ENCODE measurements at regions not wholly inside any gene's neighbourhood (a gene's known extent, or its start where the extent isn't known, plus 50 kb on each side); places are given as distances from the start of the nearest gene placed in this dataset.

DNA sequence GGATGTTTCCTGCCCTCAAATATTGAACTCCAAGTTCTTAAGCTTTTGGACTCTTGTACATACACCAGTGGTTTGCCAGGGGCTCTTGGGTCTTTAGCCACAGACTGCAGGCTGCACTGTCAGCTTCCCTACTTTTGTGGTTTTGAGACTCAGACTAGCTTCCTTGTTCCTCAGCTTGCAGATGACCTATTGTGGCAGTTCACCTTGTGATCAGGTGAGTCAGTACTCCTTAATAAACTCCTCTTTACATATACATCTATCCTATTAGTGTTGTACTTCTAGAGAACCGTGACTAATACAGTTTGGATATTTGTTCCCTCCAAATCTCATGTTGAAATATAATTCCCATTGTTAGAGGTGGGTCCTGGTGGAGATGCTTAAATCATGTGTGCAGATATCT lies 681.9 kb upstream of the ARRDC3 start:
- DNase-seq (ENCODE audit: low spot score): no peak
- ATAC-seq: no peak
- ChIA-PET CTCF (no interaction called here), POLR2A (no interaction called here)
- Mint-ChIP-seq H3K4me3 (no peak overlapping the region), H3K36me3 (peaks cover 34% of the 10 kb centered on the region), H3K9me3 (peaks cover 70% of the 10 kb centered on the region), H3K27me3 (ENCODE audit: low read depth) (peaks cover 3% of the 10 kb centered on the region; the same call in 1 of the 2 replicates), H3K4me1 (peaks cover 4% of the 10 kb centered on the region), H3K27ac (no peak overlapping the region)
- TF ChIP-seq CBFB (CRISPR knock-in tag; IDR thresholded peaks at IDR 0.05; ENCODE audit: low read depth): no peak
- no peak for TF ChIP-seq TEAD4 (CRISPR knock-in tag; IDR thresholded peaks at IDR 0.05)
- no peak for TF ChIP-seq NFATC4 (CRISPR knock-in tag; IDR thresholded peaks at IDR 0.05)
- TF ChIP-seq, protein P1, sequence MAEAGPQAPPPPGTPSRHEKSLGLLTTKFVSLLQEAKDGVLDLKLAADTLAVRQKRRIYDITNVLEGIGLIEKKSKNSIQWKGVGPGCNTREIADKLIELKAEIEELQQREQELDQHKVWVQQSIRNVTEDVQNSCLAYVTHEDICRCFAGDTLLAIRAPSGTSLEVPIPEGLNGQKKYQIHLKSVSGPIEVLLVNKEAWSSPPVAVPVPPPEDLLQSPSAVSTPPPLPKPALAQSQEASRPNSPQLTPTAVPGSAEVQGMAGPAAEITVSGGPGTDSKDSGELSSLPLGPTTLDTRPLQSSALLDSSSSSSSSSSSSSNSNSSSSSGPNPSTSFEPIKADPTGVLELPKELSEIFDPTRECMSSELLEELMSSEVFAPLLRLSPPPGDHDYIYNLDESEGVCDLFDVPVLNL (CRISPR knock-in tag; IDR thresholded peaks at IDR 0.05; ENCODE audit: borderline replicate concordance, low read depth): no peak
- no peak for TF ChIP-seq NR3C1 (CRISPR knock-in tag; conservative IDR thresholded peaks at IDR 0.05; ENCODE audit: low read depth)
- TF ChIP-seq ZNF423 (CRISPR knock-in tag; IDR thresholded peaks at IDR 0.05): no peak
- TF ChIP-seq NR1H2 (CRISPR knock-in tag; IDR thresholded peaks at IDR 0.05): no peak
- TF ChIP-seq ZNF317 (CRISPR knock-in tag; IDR thresholded peaks at IDR 0.05; ENCODE audit: borderline replicate concordance, low read depth): no peak
- no peak for TF ChIP-seq ZNF138 (CRISPR knock-in tag; conservative IDR thresholded peaks at IDR 0.05)

DNA sequence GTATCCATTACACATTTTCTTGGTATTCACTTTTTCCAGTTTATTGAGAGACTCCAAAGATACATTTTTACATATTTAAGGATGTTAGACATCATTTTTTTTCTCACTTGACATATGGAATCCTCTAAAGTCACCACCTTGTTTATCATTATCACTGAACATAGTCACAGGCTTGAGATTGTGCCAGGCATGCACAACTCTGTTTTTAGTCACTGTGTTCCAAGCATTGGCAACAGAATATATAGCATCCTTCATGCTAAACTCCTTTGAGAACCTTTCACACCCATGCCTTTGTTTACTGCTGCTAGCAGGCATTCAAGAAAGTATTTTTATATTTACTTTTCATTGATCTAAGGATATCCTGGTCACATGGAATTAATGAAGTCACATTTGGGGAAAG lies 668.6 kb upstream of the ARRDC3 start:
- TF ChIP-seq PRRX2 (CRISPR knock-in tag; IDR thresholded peaks at IDR 0.05): no peak
- TF ChIP-seq IRF2 (CRISPR knock-in tag; IDR thresholded peaks at IDR 0.05; ENCODE audit: borderline replicate concordance, low read depth): no peak
- no peak for TF ChIP-seq ZNF416 (CRISPR knock-in tag; IDR thresholded peaks at IDR 0.05)
- no peak for TF ChIP-seq MYBL2 (CRISPR knock-in tag; IDR thresholded peaks at IDR 0.05)
- TF ChIP-seq CBFB (CRISPR knock-in tag; IDR thresholded peaks at IDR 0.05; ENCODE audit: low read depth): no peak
- no peak for TF ChIP-seq ZNF232 (CRISPR knock-in tag; IDR thresholded peaks at IDR 0.05)
- TF ChIP-seq, protein P2, sequence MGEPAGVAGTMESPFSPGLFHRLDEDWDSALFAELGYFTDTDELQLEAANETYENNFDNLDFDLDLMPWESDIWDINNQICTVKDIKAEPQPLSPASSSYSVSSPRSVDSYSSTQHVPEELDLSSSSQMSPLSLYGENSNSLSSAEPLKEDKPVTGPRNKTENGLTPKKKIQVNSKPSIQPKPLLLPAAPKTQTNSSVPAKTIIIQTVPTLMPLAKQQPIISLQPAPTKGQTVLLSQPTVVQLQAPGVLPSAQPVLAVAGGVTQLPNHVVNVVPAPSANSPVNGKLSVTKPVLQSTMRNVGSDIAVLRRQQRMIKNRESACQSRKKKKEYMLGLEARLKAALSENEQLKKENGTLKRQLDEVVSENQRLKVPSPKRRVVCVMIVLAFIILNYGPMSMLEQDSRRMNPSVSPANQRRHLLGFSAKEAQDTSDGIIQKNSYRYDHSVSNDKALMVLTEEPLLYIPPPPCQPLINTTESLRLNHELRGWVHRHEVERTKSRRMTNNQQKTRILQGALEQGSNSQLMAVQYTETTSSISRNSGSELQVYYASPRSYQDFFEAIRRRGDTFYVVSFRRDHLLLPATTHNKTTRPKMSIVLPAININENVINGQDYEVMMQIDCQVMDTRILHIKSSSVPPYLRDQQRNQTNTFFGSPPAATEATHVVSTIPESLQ (CRISPR knock-in tag; IDR thresholded peaks at IDR 0.05): no peak
- TF ChIP-seq GABPB1 (CRISPR knock-in tag; IDR thresholded peaks at IDR 0.05): no peak
- TF ChIP-seq, protein P3, sequence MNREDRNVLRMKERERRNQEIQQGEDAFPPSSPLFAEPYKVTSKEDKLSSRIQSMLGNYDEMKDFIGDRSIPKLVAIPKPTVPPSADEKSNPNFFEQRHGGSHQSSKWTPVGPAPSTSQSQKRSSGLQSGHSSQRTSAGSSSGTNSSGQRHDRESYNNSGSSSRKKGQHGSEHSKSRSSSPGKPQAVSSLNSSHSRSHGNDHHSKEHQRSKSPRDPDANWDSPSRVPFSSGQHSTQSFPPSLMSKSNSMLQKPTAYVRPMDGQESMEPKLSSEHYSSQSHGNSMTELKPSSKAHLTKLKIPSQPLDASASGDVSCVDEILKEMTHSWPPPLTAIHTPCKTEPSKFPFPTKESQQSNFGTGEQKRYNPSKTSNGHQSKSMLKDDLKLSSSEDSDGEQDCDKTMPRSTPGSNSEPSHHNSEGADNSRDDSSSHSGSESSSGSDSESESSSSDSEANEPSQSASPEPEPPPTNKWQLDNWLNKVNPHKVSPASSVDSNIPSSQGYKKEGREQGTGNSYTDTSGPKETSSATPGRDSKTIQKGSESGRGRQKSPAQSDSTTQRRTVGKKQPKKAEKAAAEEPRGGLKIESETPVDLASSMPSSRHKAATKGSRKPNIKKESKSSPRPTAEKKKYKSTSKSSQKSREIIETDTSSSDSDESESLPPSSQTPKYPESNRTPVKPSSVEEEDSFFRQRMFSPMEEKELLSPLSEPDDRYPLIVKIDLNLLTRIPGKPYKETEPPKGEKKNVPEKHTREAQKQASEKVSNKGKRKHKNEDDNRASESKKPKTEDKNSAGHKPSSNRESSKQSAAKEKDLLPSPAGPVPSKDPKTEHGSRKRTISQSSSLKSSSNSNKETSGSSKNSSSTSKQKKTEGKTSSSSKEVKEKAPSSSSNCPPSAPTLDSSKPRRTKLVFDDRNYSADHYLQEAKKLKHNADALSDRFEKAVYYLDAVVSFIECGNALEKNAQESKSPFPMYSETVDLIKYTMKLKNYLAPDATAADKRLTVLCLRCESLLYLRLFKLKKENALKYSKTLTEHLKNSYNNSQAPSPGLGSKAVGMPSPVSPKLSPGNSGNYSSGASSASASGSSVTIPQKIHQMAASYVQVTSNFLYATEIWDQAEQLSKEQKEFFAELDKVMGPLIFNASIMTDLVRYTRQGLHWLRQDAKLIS (CRISPR knock-in tag; IDR thresholded peaks at IDR 0.05; ENCODE audit: borderline replicate concordance): no peak
- no peak for TF ChIP-seq ELF4 (CRISPR knock-in tag; IDR thresholded peaks at IDR 0.05; ENCODE audit: low read depth)
- no peak for TF ChIP-seq ZNF121 (CRISPR knock-in tag; IDR thresholded peaks at IDR 0.05)
- no peak for TF ChIP-seq HMGA2 (CRISPR knock-in tag; IDR thresholded peaks at IDR 0.05)
- TF ChIP-seq, protein P4, sequence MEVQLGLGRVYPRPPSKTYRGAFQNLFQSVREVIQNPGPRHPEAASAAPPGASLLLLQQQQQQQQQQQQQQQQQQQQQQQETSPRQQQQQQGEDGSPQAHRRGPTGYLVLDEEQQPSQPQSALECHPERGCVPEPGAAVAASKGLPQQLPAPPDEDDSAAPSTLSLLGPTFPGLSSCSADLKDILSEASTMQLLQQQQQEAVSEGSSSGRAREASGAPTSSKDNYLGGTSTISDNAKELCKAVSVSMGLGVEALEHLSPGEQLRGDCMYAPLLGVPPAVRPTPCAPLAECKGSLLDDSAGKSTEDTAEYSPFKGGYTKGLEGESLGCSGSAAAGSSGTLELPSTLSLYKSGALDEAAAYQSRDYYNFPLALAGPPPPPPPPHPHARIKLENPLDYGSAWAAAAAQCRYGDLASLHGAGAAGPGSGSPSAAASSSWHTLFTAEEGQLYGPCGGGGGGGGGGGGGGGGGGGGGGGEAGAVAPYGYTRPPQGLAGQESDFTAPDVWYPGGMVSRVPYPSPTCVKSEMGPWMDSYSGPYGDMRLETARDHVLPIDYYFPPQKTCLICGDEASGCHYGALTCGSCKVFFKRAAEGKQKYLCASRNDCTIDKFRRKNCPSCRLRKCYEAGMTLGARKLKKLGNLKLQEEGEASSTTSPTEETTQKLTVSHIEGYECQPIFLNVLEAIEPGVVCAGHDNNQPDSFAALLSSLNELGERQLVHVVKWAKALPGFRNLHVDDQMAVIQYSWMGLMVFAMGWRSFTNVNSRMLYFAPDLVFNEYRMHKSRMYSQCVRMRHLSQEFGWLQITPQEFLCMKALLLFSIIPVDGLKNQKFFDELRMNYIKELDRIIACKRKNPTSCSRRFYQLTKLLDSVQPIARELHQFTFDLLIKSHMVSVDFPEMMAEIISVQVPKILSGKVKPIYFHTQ (CRISPR knock-in tag; IDR thresholded peaks at IDR 0.05): no peak
- Mint-ChIP-seq H3K4me1 (no peaks in the 10 kb centered on the region), H3K9me3 (peaks cover 6% of the 10 kb centered on the region; the same call in 1 of the 2 replicates), H3K27me3 (ENCODE audit: low read depth) (no peaks in the 10 kb centered on the region), H3K36me3 (no peaks in the 10 kb centered on the region), H3K27ac (no peak overlapping the region), H3K4me3 (no peak overlapping the region)
- ChIA-PET CTCF (interaction anchor here (1.0 kb wide), 1 partner anchor 171 kb away, joined by 3 read pairs; no protein-coding TSS in a partner anchor), POLR2A (no interaction called here)
- DNase-seq (ENCODE audit: low spot score) (no peak), ATAC-seq (no peak)
